IMR-90 (cell line): ENCODE measurements at regions not wholly inside any gene's neighbourhood (a gene's known extent, or its start where the extent isn't known, plus 50 kb on each side); places are given as distances from the start of the nearest gene placed in this dataset.
A peak's percentile ranks its signal among the peaks of the same experiment; 100 is the strongest.

Experiments
- ATAC-seq: fragments of 200-7000 bp; cut with Tn5 transposase; 2 replicates; pipeline ENCODE4 v1.9.1; 2020; ENCODE audit warnings: low read depth, mild to moderate bottlenecking, moderate library complexity
- BruUV-seq: library from RNA; stranded (reverse); fragments of 400-500 nt; replicated peaks from 2 replicates; lab custom pipeline; 2021; lab: Mats Ljungman, UMichigan
- CTCF ChIA-PET: fragments of 300-600 bp; formaldehyde crosslinking; extraction: SDS; loops from one replicate; lab custom pipeline; 2021; ENCODE audit warnings: antibody characterized with exemption; lab: Yijun Ruan, JAX
- POLR2A ChIA-PET: fragments of 300-600 bp; sonication (Branson Sonifier 250); formaldehyde crosslinking; loops from one replicate; lab custom pipeline; 2022; ENCODE audit warnings: antibody characterized with exemption; ENCODE audit not compliant: unreplicated experiment; lab: Charles Lee
- DNase-seq: peaks from one replicate; pipeline ENCODE4 v3.0.0; 2013
- H2AFZ ChIP-seq: replicated peaks from 2 replicates; pipeline ENCODE3; 2013; ENCODE audit warnings: low read length, mild to moderate bottlenecking; ENCODE audit not compliant: poor library complexity
- H2AK5ac ChIP-seq: 2 replicates; pipeline ENCODE4 v1.6.1; 2013; ENCODE audit warnings: low read depth, low read length, inconsistent platforms
- H2AK9ac ChIP-seq: replicated peaks from 2 replicates; pipeline ENCODE3; 2013; ENCODE audit warnings: mild to moderate bottlenecking, low read depth, low read length, moderate library complexity; ENCODE audit not compliant: poor library complexity
- H2BK120ac ChIP-seq: 2 replicates; pipeline ENCODE4 v1.6.1; 2013; ENCODE audit warnings: low read depth, low read length, inconsistent platforms
- H2BK15ac ChIP-seq: 3 replicates; pipeline ENCODE4 v1.6.1; 2013; ENCODE audit warnings: low read depth, low read length, inconsistent platforms
- H2BK20ac ChIP-seq: 2 replicates; pipeline ENCODE4 v1.6.1; 2013; ENCODE audit warnings: low read depth, mild to moderate bottlenecking, inconsistent platforms, low read length, moderate library complexity
- H2BK5ac ChIP-seq: 2 replicates; pipeline ENCODE4 v1.6.1; 2013; ENCODE audit warnings: mild to moderate bottlenecking, low read depth, low read length, inconsistent platforms; ENCODE audit not compliant: poor library complexity, severe bottlenecking
- H3K14ac ChIP-seq: replicated peaks from 2 replicates; pipeline ENCODE4 v1.6.1; 2013; ENCODE audit warnings: low read depth, low read length, inconsistent platforms
- H3K18ac ChIP-seq: 2 replicates; pipeline ENCODE4 v1.6.1; 2013; ENCODE audit warnings: low read depth, low read length, control low read depth
- H3K23ac ChIP-seq: 2 replicates; pipeline ENCODE4 v1.6.1; 2013; ENCODE audit warnings: low read depth, low read length, inconsistent platforms
- H3K27ac ChIP-seq: 2 replicates; pipeline ENCODE4 v1.5.1; 2013; ENCODE audit warnings: mild to moderate bottlenecking, control low read depth, low read length; ENCODE audit not compliant: insufficient read depth
- H3K27me3 ChIP-seq: 2 replicates; pipeline ENCODE4 v1.6.1; 2013; ENCODE audit warnings: low read length; ENCODE audit not compliant: control insufficient read depth, insufficient read depth
- H3K36me3 ChIP-seq: 2 replicates; pipeline ENCODE4 v1.6.1; 2013; ENCODE audit warnings: low read length, mixed read lengths; ENCODE audit not compliant: control insufficient read depth, insufficient read depth
- H3K4ac ChIP-seq: 2 replicates; pipeline ENCODE4 v1.6.1; 2013; ENCODE audit warnings: low read depth, low read length, inconsistent platforms
- H3K4me1 ChIP-seq: 2 replicates; pipeline ENCODE4 v1.6.1; 2013; ENCODE audit warnings: low read length, mixed read lengths; ENCODE audit not compliant: control insufficient read depth, insufficient read depth
- H3K4me2 ChIP-seq: 2 replicates; pipeline ENCODE4 v1.6.1; 2013; ENCODE audit warnings: low read depth, mild to moderate bottlenecking, control low read depth, low read length, moderate library complexity
- H3K4me3 ChIP-seq: 2 replicates; pipeline ENCODE4 v1.5.1; 2013; ENCODE audit warnings: low read depth, mild to moderate bottlenecking, control low read depth, low read length, moderate library complexity; ENCODE audit not compliant: insufficient read depth
- H3K56ac ChIP-seq: 2 replicates; pipeline ENCODE4 v1.6.1; 2013; ENCODE audit warnings: low read length, inconsistent platforms; ENCODE audit not compliant: insufficient read depth; ENCODE audit errors: extremely low read depth
- H3K79me1 ChIP-seq, 2 experiments: 2 replicates each; pipeline ENCODE4 v1.6.1; 2013; ENCODE audit warnings: low read length in 2 of 2, inconsistent platforms in 1 of 2, low read depth in 1 of 2
- H3K9ac ChIP-seq: 2 replicates; pipeline ENCODE4 v1.6.1; 2013; ENCODE audit warnings: low read depth, low read length, control low read depth
- H3K9me1 ChIP-seq: 2 replicates; pipeline ENCODE4 v1.6.1; 2013; ENCODE audit warnings: low read length, inconsistent platforms; ENCODE audit not compliant: insufficient read depth
- H3K9me3 ChIP-seq: 2 replicates; pipeline ENCODE4 v1.6.1; 2013; ENCODE audit warnings: low read length; ENCODE audit not compliant: control insufficient read depth, insufficient read depth
- H4K20me1 ChIP-seq: 2 replicates; pipeline ENCODE4 v1.6.1; 2013; ENCODE audit warnings: low read length, inconsistent platforms; ENCODE audit not compliant: insufficient read depth
- H4K5ac ChIP-seq: 2 replicates; pipeline ENCODE4 v1.6.1; 2013; ENCODE audit warnings: mild to moderate bottlenecking, low read depth, low read length, control low read depth
- H4K8ac ChIP-seq, 2 experiments: 2 replicates each; pipeline ENCODE4 v1.6.1; 2013; ENCODE audit warnings: low read depth in 2 of 2, low read length in 2 of 2, control low read depth in 1 of 2, inconsistent platforms in 1 of 2
- H4K91ac ChIP-seq: 2 replicates; pipeline ENCODE4 v1.6.1; 2013; ENCODE audit warnings: low read depth, low read length, inconsistent platforms; ENCODE audit not compliant: insufficient read depth
- CEBPB ChIP-seq: IDR thresholded peaks from 2 replicates; pipeline ENCODE4 v1.6.1; 2012; ENCODE audit warnings: low read depth, low read length, improper control_type of control experiment
- CHD1 ChIP-seq: IDR thresholded peaks from 2 replicates; pipeline ENCODE4 v1.6.1; 2012; ENCODE audit warnings: low read depth, low read length, improper control_type of control experiment
- MAFK ChIP-seq: IDR thresholded peaks from 2 replicates; pipeline ENCODE4 v1.6.1; 2012; ENCODE audit warnings: low read depth, low read length, improper control_type of control experiment
- MAZ ChIP-seq: IDR thresholded peaks from 2 replicates; pipeline ENCODE4 v1.6.1; 2012; ENCODE audit warnings: low read depth, mild to moderate bottlenecking, low read length, improper control_type of control experiment, moderate library complexity, borderline replicate concordance
- NFE2L2 ChIP-seq: fragments of 150-350 bp; IDR thresholded peaks from 2 replicates; pipeline ENCODE4 v1.6.1; 2016; ENCODE audit warnings: low read depth, mild to moderate bottlenecking, low read length
- WGBS, 2 experiments: methylation state at CpG; one replicate each; pipeline versions ENCODE4 v1.1.5 to v1.1.7; 2013; ENCODE audit warnings: missing lambda C conversion rate in 2 of 2; ENCODE audit not compliant: insufficient read length in 1 of 2; ENCODE audit errors: extremely low coverage in 2 of 2; 5-methylcytosine and 5-hydroxymethylcytosine counted together
- dilution Hi-C: fragments of 300-500 bp; cut with HindIII; formaldehyde crosslinking; loops from one replicate; pipeline ENCODE4 v1.14.3; 2018; ENCODE audit warnings: low sequenced_read_pairs; ENCODE audit not compliant: unreplicated experiment
- in situ Hi-C: fragments of 300-500 bp; cut with MboI; formaldehyde crosslinking; loops from 3 replicates; pipeline ENCODE4 v1.14.3; 2019; ENCODE audit warnings: low sequenced_read_pairs, inconsistent platforms, mixed read lengths
- intact Hi-C: fragments of 100-400 bp; cut with micrococcal nuclease; formaldehyde crosslinking; loops from 2 replicates; pipeline ENCODE4 v1.10.0; 2022

- H3K4me3 ChIP-seq: no peak overlapping the region
- H4K91ac ChIP-seq: no peak overlapping the region
- CTCF ChIA-PET: no interaction called here
- dilution Hi-C loops (no loop called here), in situ Hi-C loops (no loop called here), intact Hi-C loops (no loop called here)
- no TSS peak for BruUV-seq
- H2BK20ac ChIP-seq: no peak overlapping the region
- no peak overlapping the region for H3K27ac ChIP-seq
- no peak overlapping the region for H2AFZ ChIP-seq
- H2AK9ac ChIP-seq: no peak overlapping the region
- H3K9me1 ChIP-seq: no peaks in the 10 kb centered on the region; the same call in 1 of the 2 replicates
- POLR2A ChIA-PET: no interaction called here
- no peak overlapping the region for H4K8ac ChIP-seq
- no peaks in the 10 kb centered on the region for H4K20me1 ChIP-seq
- no peak overlapping the region for H2BK120ac ChIP-seq
- no peaks in the 10 kb centered on the region for H3K9me3 ChIP-seq
- no peak overlapping the region for H4K5ac ChIP-seq
- WGBS, 2 experiments: no CpG with 5 or more reads among the region's 6 CpGs
- no peak overlapping the region for H2BK5ac ChIP-seq
- no peak overlapping the region for H3K18ac ChIP-seq
- no peak overlapping the region for H2AK5ac ChIP-seq
- H3K27me3 ChIP-seq: no peaks in the 10 kb centered on the region
- H3K4ac ChIP-seq: no peak overlapping the region
- H3K56ac ChIP-seq: no peak overlapping the region
- H2BK15ac ChIP-seq: no peak overlapping the region
- no peak overlapping the region for H3K4me2 ChIP-seq
- H3K36me3 ChIP-seq: no peaks in the 10 kb centered on the region
- peaks cover 2% of the 10 kb centered on the region; the same call in 1 of the 2 replicates for H3K4me1 ChIP-seq
- H3K23ac ChIP-seq: no peak overlapping the region
- H3K79me1 ChIP-seq: peaks cover 24 to 37% of the 10 kb centered on the region in 2 experiments; a peak in 3 of 4 replicates
- DNase-seq: peak; percentile 18
- H3K9ac ChIP-seq: no peak overlapping the region
- no peak for TF ChIP-seq NFE2L2
- no peak for TF ChIP-seq MAZ
- TF ChIP-seq MAFK: no peak
- TF ChIP-seq CEBPB: no peak
- no peak for TF ChIP-seq CHD1
- peak; percentile 37; the same call in 1 of the 2 replicates for ATAC-seq
- H3K14ac ChIP-seq: no peak overlapping the region
Measured at GRCh38 chr6:144408161-144408560, 123.0 kb downstream of the UTRN start.
